SJCRH30 (cell line): ENCODE measurements at regions not wholly inside any gene's neighbourhood (a gene's known extent, or its start where the extent isn't known, plus 50 kb on each side); places are given as distances from the start of the nearest gene placed in this dataset.
"Not testable (repeated sequence)": the region's sequence is repeated elsewhere in the genome, so short reads cannot be mapped to it uniquely, and the experiment has no call there.

Source experiments
- DNase-seq, 2 experiments: peaks; one replicate each; pipeline ENCODE4 v3.0.0-alpha.2; 2015 to 2020
- H3K27ac ChIP-seq: fragments of 250-450 bp; sonication (Bioruptor Pico); 2 replicates; pipeline ENCODE4 v1.5.1; 2020; ENCODE audit warnings: mild to moderate bottlenecking, moderate library complexity
- H3K27me3 ChIP-seq: fragments of 250-450 bp; sonication (Bioruptor Pico); 2 replicates; pipeline ENCODE4 v1.5.1; 2020; ENCODE audit warnings: mild to moderate bottlenecking, moderate library complexity
- H3K36me3 ChIP-seq: fragments of 250-450 bp; sonication (Bioruptor Pico); 2 replicates; pipeline ENCODE4 v1.5.1; 2020; ENCODE audit warnings: mild to moderate bottlenecking, moderate library complexity
- H3K4me1 ChIP-seq: fragments of 250-450 bp; sonication (Bioruptor Pico); 2 replicates; pipeline ENCODE4 v1.5.1; 2020; ENCODE audit warnings: mild to moderate bottlenecking, moderate library complexity
- H3K4me3 ChIP-seq: fragments of 250-450 bp; sonication (Bioruptor Pico); 2 replicates; pipeline ENCODE4 v1.5.1; 2020; ENCODE audit warnings: mild to moderate bottlenecking, moderate library complexity
- H3K9me3 ChIP-seq: fragments of 250-450 bp; sonication (Bioruptor Pico); replicated peaks from 2 replicates; pipeline ENCODE4 v1.5.1; 2020; ENCODE audit warnings: mild to moderate bottlenecking, moderate library complexity

DNA sequence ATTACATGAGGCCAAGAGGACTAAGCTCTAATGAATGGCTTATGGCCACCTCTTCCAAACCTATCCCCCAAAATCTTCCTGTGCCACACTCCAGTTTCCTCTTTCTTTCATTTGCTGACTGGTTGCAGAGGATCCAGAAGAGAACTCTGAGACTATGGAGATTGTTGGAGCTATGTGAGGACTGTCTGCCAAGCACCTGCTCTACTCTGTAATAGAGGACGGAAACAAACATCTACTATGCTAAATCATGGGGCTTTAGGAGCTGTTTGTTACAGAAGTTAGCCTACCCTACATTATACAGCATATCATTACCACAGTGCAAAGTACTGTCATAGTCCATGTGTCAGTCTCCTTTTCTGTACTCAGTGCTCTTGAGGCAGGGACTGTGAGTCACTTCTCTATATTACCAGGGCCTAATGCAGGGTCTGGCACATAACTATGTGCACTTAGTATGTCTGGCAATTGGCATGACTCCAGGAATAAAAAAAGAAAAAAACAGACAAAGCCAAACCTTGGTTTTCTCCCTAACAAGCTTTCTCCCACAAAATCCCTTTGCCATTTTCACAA, 95.1 kb downstream of the RPAP3 start:
- H3K27ac ChIP-seq, result no peak overlapping the region
- H3K4me3 ChIP-seq, result no peak overlapping the region
- H3K36me3 ChIP-seq, result no peaks in the 10 kb centered on the region
- H3K27me3 ChIP-seq, result no peaks in the 10 kb centered on the region
- peaks cover 12% of the 10 kb centered on the region for H3K9me3 ChIP-seq
- H3K4me1 ChIP-seq, result no peaks in the 10 kb centered on the region
- DNase-seq, result no peak

DNA sequence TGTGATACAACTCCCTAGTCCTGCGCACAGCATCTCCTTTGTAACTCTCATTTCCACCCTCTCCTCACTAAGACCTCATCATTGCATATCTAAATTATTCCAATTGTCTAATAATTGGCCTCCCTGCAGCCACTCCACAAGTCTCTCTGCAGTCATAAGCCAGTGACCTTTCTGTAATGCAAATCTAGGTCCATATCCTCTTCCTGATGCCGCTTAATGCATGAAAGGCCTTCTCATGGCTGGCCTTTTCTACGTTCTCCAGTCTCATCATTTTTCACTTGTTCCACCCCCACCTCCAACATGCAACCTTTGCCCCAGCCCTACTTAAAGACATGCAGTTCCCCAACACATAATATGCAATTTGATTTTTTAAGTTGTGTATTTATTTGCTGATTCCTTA, 96.0 kb downstream of the RPAP3 start:
- no peak for DNase-seq
- Histone ChIP-seq H3K4me1 (no peaks in the 10 kb centered on the region), H3K27me3 (no peaks in the 10 kb centered on the region), H3K4me3 (no peak overlapping the region), H3K27ac (no peak overlapping the region), H3K9me3 (peaks cover 12% of the 10 kb centered on the region), H3K36me3 (no peaks in the 10 kb centered on the region)

DNA sequence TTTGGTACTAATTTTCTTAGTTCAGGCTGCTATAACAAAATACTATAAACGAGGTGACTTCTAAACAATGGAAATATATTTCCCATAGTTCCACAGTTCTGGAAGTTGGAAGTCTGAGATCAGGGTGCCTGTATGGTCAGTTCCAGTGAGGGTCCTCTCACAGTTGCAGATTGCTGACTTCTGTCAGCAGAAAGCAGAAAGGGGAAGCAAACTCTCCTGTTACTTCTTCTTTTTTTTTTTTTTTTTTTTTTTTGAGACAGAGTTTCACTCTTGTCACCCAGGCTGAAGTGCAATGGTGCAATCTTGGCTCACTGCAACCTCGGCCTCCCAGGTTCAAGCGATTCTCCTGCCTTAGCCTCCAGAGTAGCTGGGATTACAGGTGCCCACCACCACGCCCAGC, 97.2 kb downstream of the RPAP3 start:
- not testable (repeated sequence) for DNase-seq, H3K4me1 ChIP-seq, H3K27ac ChIP-seq, H3K36me3 ChIP-seq, H3K27me3 ChIP-seq, H3K4me3 ChIP-seq
- H3K9me3 ChIP-seq, result peaks cover 12% of the 10 kb centered on the region

DNA sequence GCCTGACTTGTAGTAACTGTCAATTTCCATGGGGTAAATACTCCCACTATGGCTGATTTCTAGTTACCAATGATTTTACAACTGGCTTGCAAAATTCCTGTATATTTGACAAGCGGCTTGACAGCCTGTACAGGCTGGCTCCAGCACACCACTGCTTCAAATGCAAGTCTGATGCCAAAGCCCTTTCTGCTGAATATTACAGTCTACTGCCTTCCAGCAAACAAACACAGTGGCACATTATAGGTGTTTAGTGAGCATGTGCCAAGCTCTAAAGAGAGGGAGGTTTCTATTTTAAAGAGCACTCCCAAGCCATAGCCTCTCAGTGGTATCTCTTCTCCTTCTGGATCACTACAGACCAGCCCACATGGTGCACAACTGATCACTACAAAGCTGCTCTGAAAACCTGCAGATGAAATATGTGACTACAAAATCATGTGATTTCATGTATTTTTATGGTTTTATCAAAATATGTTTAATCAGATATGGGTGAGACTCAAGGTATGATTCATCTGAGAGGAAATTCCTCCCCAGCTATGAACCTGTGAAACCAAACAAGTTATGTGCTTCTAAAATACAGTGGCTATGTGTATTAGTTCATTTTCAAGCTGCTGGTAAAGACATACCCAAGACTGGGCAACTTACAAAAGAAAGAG, 101.5 kb downstream of the RPAP3 start:
- H3K9me3 ChIP-seq, result peaks cover 9% of the 10 kb centered on the region
- no peaks in the 10 kb centered on the region for H3K27me3 ChIP-seq
- no peak for DNase-seq
- H3K36me3 ChIP-seq, result no peaks in the 10 kb centered on the region
- no peak overlapping the region for H3K4me3 ChIP-seq
- no peaks in the 10 kb centered on the region for H3K4me1 ChIP-seq
- H3K27ac ChIP-seq, result no peak overlapping the region

DNA sequence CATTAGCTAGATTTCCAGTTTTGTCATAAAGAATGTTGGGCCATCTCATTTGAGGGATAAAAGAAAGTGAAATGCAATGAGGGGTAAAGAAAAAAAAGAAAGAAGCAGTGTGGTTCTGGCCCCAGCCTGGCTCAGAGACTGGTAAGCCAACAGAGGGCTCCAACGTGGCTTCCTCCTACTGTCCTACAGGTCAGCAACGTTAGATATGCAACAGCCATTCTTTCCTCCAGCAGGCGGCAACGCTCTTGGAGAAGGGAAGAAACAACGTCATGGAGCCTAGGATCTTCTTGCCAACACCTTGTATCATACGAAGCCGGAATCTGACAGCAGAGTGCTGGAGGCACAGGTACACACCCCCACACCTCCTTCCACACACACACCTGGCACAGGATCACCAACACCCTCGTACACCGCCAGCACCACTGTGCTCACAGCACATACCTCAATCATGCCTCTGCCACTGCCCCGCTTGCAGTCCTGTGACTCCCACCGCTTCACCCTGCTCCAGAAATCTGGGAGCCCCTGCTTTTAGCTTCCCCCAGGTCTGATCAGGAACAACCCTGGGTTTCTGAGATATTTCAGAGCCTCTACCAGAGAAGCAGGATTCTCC, 102.8 kb downstream of the RPAP3 start:
- Histone ChIP-seq H3K27ac (no peak overlapping the region), H3K36me3 (no peaks in the 10 kb centered on the region), H3K27me3 (no peaks in the 10 kb centered on the region), H3K9me3 (peaks cover 9% of the 10 kb centered on the region; the same call in 1 of the 2 replicates), H3K4me1 (no peaks in the 10 kb centered on the region), H3K4me3 (no peak overlapping the region)
- DNase-seq, result no peak

DNA sequence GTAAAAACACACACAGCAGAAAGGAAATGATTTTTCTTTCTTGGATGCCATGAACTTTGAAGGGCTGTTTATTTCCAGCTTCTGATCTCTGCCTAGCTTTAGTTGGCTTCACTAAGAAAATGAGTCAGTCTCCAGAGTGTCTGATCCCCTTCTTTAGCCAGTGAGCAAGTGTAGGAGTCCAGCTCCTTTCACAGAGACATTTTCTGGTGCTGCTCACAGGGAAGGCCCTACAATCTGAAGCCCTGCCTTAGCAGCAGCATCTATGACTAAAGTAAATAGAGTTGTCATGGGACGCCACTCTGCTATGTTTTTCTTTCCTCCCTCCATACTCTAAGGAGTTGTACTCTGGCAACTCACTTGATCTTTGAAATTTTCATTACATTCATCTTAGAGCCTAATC, 103.5 kb downstream of the RPAP3 start:
- no peaks in the 10 kb centered on the region for H3K27me3 ChIP-seq
- H3K9me3 ChIP-seq, result peaks cover 2% of the 10 kb centered on the region; the same call in 1 of the 2 replicates
- no peaks in the 10 kb centered on the region for H3K4me1 ChIP-seq
- H3K36me3 ChIP-seq, result no peaks in the 10 kb centered on the region
- H3K4me3 ChIP-seq, result no peak overlapping the region
- no peak for DNase-seq
- H3K27ac ChIP-seq, result no peak overlapping the region

DNA sequence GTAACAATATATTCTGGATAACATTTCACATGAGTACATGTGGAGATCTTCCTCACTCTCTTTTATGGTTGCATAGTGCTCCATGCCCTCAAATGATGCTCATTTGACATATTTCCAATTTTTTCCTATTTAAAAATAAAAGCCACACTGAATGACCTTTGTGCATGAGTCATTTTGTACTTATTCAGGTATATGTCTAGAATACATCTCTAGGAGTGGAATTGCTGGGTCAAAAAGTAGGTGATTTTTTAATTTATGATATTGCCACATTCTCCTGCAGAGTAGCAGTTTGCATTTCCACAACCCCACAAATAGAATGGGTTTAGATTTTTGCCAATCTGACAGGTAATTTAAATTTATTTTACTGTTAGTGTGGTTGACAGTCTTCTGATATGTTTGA, 104.8 kb downstream of the RPAP3 start:
- no peak overlapping the region for H3K4me3 ChIP-seq
- H3K27me3 ChIP-seq, result no peaks in the 10 kb centered on the region
- H3K4me1 ChIP-seq, result no peaks in the 10 kb centered on the region
- H3K9me3 ChIP-seq, result no peaks in the 10 kb centered on the region
- no peak overlapping the region for H3K27ac ChIP-seq
- no peak for DNase-seq
- H3K36me3 ChIP-seq, result no peaks in the 10 kb centered on the region

DNA sequence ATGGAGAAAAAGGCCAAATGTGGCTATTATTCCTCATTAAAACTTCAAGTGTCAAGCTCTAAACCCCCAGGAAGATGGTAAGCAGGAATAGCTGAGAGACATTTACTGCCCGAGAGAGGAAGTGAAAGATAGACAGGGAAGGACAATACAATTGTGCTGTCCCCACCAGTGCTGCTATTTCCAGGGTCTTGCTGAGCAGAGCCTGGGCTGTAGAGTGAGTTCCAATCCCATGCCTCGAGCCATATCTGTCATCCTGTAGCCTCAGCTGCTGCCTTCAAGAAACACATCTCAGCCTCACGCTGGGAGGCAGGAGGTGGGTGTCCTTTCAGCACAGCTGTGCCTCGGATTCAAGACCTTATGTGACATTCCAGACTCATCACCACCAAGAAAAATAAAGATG, 114.0 kb downstream of the RPAP3 start:
- H3K9me3 ChIP-seq, result no peaks in the 10 kb centered on the region
- H3K4me3 ChIP-seq, result no peak overlapping the region
- DNase-seq, result peak; percentile 65 to 74
- no peak overlapping the region for H3K27ac ChIP-seq
- H3K27me3 ChIP-seq, result no peaks in the 10 kb centered on the region
- H3K36me3 ChIP-seq, result no peaks in the 10 kb centered on the region
- peaks cover 5% of the 10 kb centered on the region; the same call in 1 of the 2 replicates for H3K4me1 ChIP-seq

DNA sequence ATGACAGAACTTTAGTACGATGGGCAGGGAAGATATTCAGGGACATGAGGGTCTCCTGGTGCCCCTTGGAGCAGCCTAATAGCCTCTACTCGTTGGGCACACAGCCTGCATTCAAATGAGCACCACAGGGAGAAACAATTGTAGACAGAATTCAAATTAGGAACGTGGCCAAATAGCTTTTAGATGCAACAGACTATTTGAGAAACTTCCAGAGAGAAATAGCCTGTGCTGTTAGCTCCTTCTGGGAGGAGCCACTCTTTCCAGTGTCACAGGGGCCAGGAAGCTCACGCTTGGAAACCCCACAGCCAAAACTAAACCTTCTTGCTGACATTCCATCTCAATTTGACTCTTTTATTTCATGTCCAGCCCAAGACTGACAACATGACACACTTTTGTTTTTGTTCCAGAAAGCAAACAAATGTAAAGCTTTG, 114.5 kb downstream of the RPAP3 start:
- no peak overlapping the region for H3K27ac ChIP-seq

DNA sequence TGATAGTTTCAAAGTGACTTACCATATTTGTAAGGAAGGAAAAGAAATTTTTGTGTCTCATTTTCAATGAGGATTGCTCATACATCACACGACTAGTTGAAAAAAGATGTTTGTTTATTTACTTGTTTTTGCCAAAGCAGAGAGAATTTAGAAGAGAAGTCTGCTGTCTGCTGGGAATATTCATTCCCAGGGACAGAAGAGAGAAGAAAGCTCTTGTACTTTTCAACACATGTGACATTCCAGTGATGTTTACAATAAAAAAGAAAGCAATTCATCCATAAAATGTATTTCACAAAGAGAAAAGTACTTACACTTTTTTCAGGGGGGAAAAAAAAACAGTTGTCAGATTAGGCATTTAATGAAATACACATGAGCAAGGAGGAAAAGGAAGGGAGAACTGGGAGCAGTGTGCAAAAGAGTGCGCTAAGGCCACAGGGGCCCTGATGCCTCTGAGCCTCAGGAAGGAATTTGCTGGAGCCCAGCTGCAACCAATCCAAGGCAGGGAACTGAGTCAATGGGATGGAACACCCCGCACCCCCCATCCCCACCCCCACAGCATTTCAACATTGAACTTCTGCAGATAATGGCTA, 115.0 kb downstream of the RPAP3 start:
- Histone ChIP-seq H3K9me3 (no peaks in the 10 kb centered on the region), H3K4me3 (no peak overlapping the region), H3K36me3 (no peaks in the 10 kb centered on the region), H3K27me3 (no peaks in the 10 kb centered on the region), H3K27ac (no peak overlapping the region), H3K4me1 (peaks cover 5% of the 10 kb centered on the region; the same call in 1 of the 2 replicates)
- no peak for DNase-seq

More for the DNA sequence above, 114.5 kb downstream of the RPAP3 start:
- Histone ChIP-seq H3K27me3 (no peaks in the 10 kb centered on the region), H3K9me3 (no peaks in the 10 kb centered on the region), H3K36me3 (no peaks in the 10 kb centered on the region), H3K4me3 (no peak overlapping the region), H3K4me1 (peaks cover 5% of the 10 kb centered on the region; the same call in 1 of the 2 replicates)
- peak in 1 of 2 experiments; percentile 11 for DNase-seq

DNA sequence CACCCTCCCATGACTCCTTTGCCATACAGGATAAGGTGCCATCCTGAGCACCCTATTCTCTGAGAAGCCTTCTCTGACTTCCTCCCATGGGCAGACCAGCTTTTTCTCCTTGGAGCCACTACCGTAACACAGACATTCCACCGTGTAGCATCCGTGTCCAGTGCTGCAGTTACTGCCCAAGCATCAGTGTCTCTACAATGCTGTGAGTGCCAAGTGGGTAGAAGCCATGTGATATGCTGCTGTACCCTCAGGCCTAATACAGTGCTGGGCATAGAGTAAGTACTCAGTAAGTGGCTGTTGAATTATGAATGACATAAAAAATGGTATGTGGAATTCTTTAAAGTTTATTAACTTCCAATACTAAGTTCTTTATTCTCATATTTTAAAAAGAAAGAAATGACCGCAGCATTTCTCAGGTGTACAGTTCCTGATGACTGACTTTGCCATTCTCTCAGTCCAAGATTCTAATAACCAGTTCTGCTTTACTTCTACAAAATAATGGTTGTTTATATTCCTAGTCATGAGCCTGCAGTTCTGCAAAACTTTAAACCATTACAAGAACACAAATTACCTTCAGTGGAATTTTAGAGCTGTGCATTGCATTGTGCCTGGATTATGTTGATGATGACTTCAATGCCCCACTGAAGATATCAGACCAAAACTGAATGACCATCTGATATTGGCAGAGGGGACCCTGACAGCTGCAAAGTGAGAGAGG, 118.7 kb downstream of the RPAP3 start:
- Histone ChIP-seq H3K36me3 (no peaks in the 10 kb centered on the region), H3K9me3 (no peaks in the 10 kb centered on the region), H3K27me3 (no peaks in the 10 kb centered on the region), H3K4me3 (no peak overlapping the region), H3K4me1 (peaks cover 5% of the 10 kb centered on the region; the same call in 1 of the 2 replicates), H3K27ac (no peak overlapping the region)
- no peak for DNase-seq

DNA sequence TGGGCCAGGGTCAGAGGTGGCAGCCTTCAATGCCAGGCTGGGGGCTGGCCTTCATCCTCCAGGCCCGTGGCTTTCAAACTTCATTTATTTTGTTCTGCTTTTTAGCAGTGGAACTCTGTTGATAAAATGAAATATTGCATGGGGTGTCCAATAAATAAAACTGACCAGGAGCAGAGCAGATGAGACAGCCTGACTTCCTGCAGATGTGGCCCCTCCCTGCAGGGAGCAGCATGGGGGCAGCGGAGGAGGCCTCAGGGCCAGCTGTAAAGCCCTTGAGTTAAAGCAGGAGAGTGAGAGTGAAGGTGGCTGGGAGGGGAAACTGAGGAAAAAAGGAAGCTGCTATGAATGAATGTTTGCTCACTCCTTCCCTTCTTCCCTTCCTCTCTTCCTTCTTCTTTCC, 120.3 kb downstream of the RPAP3 start:
- H3K4me1 ChIP-seq, result peaks cover 5% of the 10 kb centered on the region; the same call in 1 of the 2 replicates
- H3K27ac ChIP-seq, result no peak overlapping the region
- no peaks in the 10 kb centered on the region for H3K27me3 ChIP-seq
- H3K4me3 ChIP-seq, result no peak overlapping the region
- DNase-seq, result no peak
- no peaks in the 10 kb centered on the region for H3K9me3 ChIP-seq
- H3K36me3 ChIP-seq, result no peaks in the 10 kb centered on the region

DNA sequence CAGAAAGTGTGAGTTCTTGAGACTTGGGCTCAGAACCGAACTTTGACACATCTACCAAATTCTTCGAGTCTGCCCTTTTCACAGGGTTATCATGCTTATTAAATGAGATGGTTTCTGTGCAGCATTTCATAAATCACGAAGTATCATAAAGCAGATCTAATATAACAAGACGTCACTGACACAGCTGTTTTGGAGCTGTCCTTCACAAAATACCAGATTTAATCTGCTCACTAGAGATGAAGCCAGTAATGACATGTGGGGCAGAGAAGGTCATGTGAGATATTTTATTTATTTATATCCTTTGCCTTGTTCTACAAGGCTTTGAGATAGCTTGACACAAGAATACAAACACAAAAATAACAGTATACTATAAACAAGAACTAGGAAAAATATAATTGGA, 127.0 kb downstream of the RPAP3 start:
- H3K9me3 ChIP-seq, result no peaks in the 10 kb centered on the region
- DNase-seq, result no peak
- peaks cover 3% of the 10 kb centered on the region; the same call in 1 of the 2 replicates for H3K27me3 ChIP-seq
- no peaks in the 10 kb centered on the region for H3K4me1 ChIP-seq
- no peak overlapping the region for H3K4me3 ChIP-seq
- no peaks in the 10 kb centered on the region for H3K36me3 ChIP-seq
- H3K27ac ChIP-seq, result no peak overlapping the region

DNA sequence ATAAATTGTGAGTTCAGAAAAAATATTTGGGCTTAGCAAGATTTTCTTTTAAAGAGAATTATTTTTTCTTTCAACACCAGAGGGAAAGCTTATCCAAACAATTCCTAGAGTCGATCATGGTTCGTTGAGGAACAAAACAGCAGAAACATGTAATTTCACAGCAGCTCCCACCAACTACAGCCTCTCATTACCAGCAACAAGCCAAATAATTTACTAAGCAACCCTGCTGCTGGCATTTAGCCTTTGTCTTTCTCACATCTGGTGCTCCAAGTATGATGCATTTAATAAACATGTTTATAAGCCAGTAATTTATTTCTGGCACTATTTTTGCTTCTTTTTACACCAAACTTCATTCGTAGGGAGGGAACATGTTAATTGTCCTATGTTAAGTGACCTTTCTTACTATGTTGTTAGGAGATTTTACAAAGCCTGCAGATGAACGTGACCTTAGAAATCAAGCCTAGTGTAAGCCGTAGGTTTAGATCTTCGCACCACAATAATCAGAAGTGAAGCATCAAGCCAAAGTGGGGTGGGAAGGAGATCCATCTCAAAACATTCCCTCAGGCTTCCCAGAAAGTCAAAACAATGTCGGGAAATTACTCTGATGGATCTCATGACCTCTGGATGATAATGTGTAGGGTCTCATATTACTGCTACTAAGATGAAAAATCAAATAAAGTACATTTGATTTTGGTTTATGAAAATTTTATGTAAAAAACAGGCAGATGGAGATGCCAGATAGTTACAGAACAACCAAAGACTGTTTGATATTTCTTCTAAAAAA, 128.4 kb downstream of the RPAP3 start:
- no peak for DNase-seq
- H3K4me1 ChIP-seq, result no peaks in the 10 kb centered on the region
- no peak overlapping the region for H3K4me3 ChIP-seq
- no peaks in the 10 kb centered on the region for H3K9me3 ChIP-seq
- no peak overlapping the region for H3K27ac ChIP-seq
- H3K27me3 ChIP-seq, result peaks cover 3% of the 10 kb centered on the region; the same call in 1 of the 2 replicates
- no peaks in the 10 kb centered on the region for H3K36me3 ChIP-seq
